HAP-1 (cell line): ENCODE measurements at regions not wholly inside any gene's neighbourhood (a gene's known extent, or its start where the extent isn't known, plus 50 kb on each side); places are given as distances from the start of the nearest gene placed in this dataset.
A peak's percentile ranks its signal among the peaks of the same experiment; 100 is the strongest.

Experiments
- DNase-seq, 2 experiments: peaks; one replicate each; pipeline ENCODE4 v3.0.0-alpha.2; 2016 to 2020; ENCODE audit warnings: low spot score in 2 of 2
- H3K27me3 ChIP-seq: fragments of 250-450 bp; sonication (Bioruptor Pico); 2 replicates; pipeline ENCODE4 v1.5.1; 2020; ENCODE audit warnings: low read depth, mild to moderate bottlenecking, moderate library complexity
- H3K36me3 ChIP-seq: fragments of 250-450 bp; sonication (Bioruptor Pico); replicated peaks from 2 replicates; pipeline ENCODE4 v1.5.1; 2020; ENCODE audit warnings: mild to moderate bottlenecking
- H3K4me1 ChIP-seq: fragments of 250-450 bp; sonication (Bioruptor Pico); 2 replicates; pipeline ENCODE4 v1.5.1; 2020; ENCODE audit warnings: mild to moderate bottlenecking
- H3K4me3 ChIP-seq: fragments of 250-450 bp; sonication (Bioruptor Pico); 2 replicates; pipeline ENCODE4 v1.5.1; 2020; ENCODE audit warnings: mild to moderate bottlenecking, moderate library complexity
- H3K9me3 ChIP-seq: fragments of 250-450 bp; sonication (Bioruptor Pico); 2 replicates; pipeline ENCODE4 v1.5.1; 2020; ENCODE audit warnings: mild to moderate bottlenecking, moderate library complexity
- in situ Hi-C: fragments of 300-500 bp; cut with MboI; formaldehyde crosslinking; loops from 3 replicates; pipeline ENCODE4 v1.14.3; 2020; ENCODE audit warnings: low sequenced_read_pairs, inconsistent platforms, mixed read lengths

DNA sequence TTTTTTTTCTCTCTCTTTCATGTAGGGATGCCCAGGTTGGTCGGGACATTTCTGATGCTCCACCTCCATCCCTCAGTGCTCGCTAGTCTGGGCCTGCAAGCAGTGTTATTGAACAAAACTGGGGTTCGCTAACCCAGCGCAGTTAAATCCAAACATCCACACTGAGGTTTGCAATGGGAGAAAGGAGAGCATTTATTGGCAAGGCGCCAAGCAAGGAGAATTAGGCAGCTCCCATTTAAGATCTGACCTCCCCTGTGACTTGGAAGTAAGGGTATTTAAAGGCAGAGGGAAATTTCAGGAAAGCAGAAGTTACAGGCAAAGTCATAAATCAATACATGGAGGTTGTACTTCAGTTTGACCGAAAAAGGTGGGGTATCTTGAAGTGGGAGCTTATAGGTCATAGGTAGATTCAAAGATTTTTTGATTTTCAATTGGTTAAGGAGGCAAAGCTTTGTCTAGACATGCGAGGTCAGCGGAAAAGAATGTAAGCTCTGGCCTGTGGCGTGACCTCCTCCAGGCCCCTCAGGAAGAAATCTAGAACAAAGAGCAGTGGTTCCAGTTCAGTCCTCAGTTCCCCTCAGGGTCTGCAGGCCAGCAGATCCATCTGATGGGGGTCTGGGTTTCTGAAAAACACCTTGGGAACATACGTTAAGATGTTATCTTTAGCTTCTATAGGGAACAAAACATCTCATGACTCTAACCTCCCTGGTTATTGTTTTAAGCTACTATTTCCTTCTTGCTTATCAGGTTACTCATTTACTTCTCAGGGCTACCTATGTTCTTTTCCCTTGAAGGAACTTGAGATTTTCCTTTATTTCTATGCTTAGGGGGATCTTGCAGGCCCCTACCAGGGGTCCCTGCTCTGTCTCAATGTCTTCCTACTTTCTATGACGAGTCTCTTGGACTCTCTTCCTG is 66.0 kb upstream of the KIF16B start:
- in situ Hi-C loops = no loop called here
- H3K4me1 ChIP-seq = no peaks in the 10 kb centered on the region

DNA sequence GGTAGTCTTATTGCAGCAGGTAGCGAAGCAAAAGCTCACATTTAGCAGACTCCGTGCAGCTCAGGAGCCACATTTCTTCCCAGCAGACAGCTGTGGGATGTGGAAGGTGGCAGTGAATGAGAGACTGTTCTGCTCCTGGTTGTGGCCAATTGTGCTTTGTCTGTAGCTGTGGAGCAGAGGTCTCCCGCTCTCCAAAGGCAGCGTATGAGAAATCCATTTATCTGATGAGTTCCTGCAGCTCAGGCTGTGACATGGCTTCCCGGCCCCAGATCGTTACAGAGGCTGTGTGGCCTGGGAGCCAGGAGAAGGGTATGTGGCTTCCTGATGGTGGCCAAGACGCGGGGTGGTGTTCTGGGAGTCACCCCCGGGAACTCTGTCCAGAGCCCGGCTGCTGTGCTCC is 64.5 kb upstream of the KIF16B start:
- Histone ChIP-seq H3K27me3 (no peaks in the 10 kb centered on the region), H3K36me3 (no peaks in the 10 kb centered on the region), H3K4me1 (no peaks in the 10 kb centered on the region), H3K9me3 (no peaks in the 10 kb centered on the region), H3K4me3 (no peak overlapping the region)
- DNase-seq = no peak
- in situ Hi-C loops = no loop called here

More for the DNA sequence above, 66.0 kb upstream of the KIF16B start:
- Histone ChIP-seq H3K36me3 (no peaks in the 10 kb centered on the region), H3K4me3 (no peak overlapping the region), H3K9me3 (no peaks in the 10 kb centered on the region), H3K27me3 (no peaks in the 10 kb centered on the region)
- DNase-seq = no peak

DNA sequence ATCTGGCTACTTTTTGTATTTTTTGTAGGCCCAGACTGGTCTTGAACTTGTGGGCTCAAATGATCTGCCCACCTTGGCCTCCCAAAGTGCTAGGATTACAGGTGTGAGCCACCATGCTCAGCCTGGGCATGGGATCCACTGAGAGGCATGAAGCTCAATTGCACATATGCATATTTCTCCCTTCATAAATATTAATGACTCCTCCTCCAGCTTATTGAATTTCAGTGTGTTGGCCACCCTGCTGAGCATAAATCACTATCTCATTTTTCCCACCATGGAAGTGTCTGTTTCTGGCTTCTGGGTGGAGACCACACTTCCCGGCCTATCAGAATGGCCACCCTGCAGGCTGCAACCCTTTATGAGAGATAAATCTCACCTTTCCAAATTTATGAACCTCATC is 53.6 kb upstream of the KIF16B start:
- in situ Hi-C loops = no loop called here
- Histone ChIP-seq H3K4me3 (no peak overlapping the region), H3K36me3 (no peaks in the 10 kb centered on the region), H3K4me1 (no peaks in the 10 kb centered on the region), H3K9me3 (no peaks in the 10 kb centered on the region; the same call in 1 of the 2 replicates), H3K27me3 (no peaks in the 10 kb centered on the region)
- no peak for DNase-seq

DNA sequence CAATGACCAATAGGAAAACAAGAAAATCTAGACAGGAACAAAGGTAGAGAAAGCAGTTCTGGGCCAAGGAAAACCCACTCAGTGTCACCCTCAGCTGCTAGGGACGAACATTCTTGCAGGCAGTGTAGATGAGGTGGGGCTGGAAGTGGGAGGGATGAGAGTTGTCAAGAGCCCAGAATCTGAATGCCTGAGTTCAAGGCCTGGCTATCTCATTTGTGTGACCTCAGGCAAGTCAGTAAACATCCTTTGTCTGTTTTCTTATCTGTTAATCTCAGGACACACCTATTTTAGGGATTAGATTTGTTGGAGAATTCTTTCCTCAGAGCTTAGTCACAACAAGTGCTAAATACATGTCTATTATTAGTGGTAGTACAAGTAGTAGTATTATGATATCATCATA is 50.9 kb upstream of the KIF16B start:
- Histone ChIP-seq H3K4me3 (no peak overlapping the region), H3K36me3 (no peaks in the 10 kb centered on the region), H3K4me1 (no peaks in the 10 kb centered on the region; the same call in 1 of the 2 replicates), H3K27me3 (no peaks in the 10 kb centered on the region), H3K9me3 (no peaks in the 10 kb centered on the region; the same call in 1 of the 2 replicates)
- in situ Hi-C loops = no loop called here
- peak; percentile 11 to 27 for DNase-seq
